ENCODE measurements at regions not wholly inside any gene's neighbourhood (a gene's known extent, or its start where the extent isn't known, plus 50 kb on each side); places are given as distances from the start of the nearest gene placed in this dataset.
"Not testable (repeated sequence)": the region's sequence is repeated elsewhere in the genome, so short reads cannot be mapped to it uniquely, and the experiment has no call there.

DNA sequence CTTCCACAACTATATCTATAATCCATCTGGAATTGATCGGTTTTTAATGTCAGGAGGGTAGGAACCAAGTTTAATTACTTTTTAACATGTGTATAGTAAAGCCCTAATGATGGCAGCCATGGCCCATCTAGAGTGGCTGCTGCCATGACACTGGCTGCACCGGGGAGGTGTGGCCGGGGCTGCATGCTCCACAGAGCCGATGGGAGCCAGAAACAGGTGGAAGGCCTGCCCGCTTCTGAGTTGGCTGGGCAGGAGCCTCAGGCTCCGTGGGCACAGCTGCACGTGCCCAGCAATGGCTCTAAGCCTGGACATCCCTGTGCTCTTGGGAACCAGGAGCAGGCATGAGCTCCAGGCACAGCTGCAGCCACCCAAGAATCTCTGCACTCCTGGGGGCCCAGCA is 73.0 kb downstream of the GBP6 start:
- Histone ChIP-seq H3K27me3 (no peaks in the 10 kb centered on the region), H3K36me3 (no peaks in the 10 kb centered on the region), H3K4me3 (no peak overlapping the region), H3K4me1 (no peaks in the 10 kb centered on the region), H3K27ac (no peak overlapping the region), H3K9me3 (peaks cover 0 to 36% (median 19%) of the 10 kb centered on the region in 12 donors)
- WGBS, 4 donors = 90 to 96% (median 93%) methylated on average over 1 to 7 of the region's 7 CpGs
- intact Hi-C loops (cut with DNase I) = no loop called here
- ATAC-seq = no peak
- no peak for TF ChIP-seq POLR2A (IDR thresholded peaks at IDR 0.05)
- TF ChIP-seq, protein P1, sequence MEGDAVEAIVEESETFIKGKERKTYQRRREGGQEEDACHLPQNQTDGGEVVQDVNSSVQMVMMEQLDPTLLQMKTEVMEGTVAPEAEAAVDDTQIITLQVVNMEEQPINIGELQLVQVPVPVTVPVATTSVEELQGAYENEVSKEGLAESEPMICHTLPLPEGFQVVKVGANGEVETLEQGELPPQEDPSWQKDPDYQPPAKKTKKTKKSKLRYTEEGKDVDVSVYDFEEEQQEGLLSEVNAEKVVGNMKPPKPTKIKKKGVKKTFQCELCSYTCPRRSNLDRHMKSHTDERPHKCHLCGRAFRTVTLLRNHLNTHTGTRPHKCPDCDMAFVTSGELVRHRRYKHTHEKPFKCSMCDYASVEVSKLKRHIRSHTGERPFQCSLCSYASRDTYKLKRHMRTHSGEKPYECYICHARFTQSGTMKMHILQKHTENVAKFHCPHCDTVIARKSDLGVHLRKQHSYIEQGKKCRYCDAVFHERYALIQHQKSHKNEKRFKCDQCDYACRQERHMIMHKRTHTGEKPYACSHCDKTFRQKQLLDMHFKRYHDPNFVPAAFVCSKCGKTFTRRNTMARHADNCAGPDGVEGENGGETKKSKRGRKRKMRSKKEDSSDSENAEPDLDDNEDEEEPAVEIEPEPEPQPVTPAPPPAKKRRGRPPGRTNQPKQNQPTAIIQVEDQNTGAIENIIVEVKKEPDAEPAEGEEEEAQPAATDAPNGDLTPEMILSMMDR (IDR thresholded peaks at IDR 0.05) = no peak
- DNase-seq = no peak

DNA sequence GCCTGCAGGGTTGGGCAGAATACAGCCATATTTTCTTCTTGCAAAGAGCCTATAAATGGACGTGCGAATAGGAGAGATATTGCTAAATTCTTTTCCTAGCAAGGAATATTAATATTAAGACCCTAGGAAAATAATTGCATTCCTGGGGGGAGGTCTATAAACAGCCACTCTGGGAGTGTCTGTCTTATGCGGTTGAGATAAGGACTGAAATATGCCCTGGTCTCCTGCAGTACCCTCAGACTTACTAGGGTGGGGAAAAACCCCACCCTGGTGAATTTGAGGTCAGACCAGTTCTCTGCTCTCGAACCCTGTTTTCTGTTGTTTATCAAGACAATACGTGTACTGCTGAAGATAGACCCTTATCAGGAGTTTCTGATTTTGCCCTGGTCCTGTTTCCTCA is 74.4 kb downstream of the GBP6 start:
- WGBS, 4 donors = 84 to 89% (median 85%) methylated on average over 5 of the region's 5 CpGs
- intact Hi-C loops (cut with DNase I); DNase-seq; H3K4me1 ChIP-seq; ATAC-seq; H3K27me3 ChIP-seq; H3K27ac ChIP-seq; H3K4me3 ChIP-seq; H3K36me3 ChIP-seq: not testable (repeated sequence)
- peaks cover 0 to 37% (median 19%) of the 10 kb centered on the region in 12 donors for H3K9me3 ChIP-seq

DNA sequence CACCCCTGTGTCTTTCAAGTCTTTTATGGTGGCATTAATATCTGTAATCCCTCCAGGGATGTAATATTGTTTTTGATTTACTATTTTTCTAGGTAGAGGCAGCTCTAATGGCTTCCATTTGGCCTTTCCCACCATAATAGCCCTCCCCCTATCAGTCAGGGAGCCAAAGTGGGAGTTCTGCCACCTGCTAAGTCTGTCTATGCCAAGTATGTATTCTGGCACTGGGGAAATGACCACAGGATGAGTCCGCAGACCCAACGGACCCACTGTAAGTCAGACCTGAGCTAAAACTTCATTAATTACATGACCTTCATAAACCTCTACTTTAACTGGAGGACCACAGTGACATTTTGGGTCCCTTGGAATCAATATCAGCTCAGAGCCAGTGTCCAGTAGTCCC is 77.1 kb downstream of the GBP6 start:
- Histone ChIP-seq H3K4me3 (no peak overlapping the region), H3K4me1 (no peaks in the 10 kb centered on the region), H3K27me3 (no peaks in the 10 kb centered on the region), H3K9me3 (peaks cover 0 to 37% (median 19%) of the 10 kb centered on the region in 12 donors), H3K27ac (no peak overlapping the region), H3K36me3 (no peaks in the 10 kb centered on the region)
- intact Hi-C loops (cut with DNase I) = no loop called here
- ATAC-seq (no peak), DNase-seq (no peak)
- TF ChIP-seq, protein P1 (IDR thresholded peaks at IDR 0.05) = no peak
- TF ChIP-seq POLR2A (IDR thresholded peaks at IDR 0.05) = no peak
- 89 to 95% (median 92%) methylated on average over 2 of the region's 2 CpGs for WGBS, 4 donors

DNA sequence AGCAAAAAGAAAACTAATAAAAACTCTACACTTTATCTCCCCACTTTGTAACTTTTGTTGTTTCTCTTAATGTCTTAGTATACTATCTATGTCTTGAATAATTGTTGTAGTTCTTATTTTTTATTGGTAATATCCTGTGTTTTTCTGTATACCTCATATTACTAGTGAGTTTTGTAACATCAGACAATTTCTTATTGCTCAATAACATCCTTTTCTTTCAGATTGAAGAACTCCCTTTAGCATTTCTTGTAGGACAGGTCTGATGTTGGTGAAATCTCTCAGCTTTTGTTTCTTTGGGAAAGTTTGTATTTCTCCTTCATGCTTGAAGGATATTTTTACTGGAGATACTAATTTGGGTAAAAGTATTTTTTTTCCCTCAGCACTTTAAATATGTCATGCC is 79.8 kb upstream of the LRRC8B start:
- intact Hi-C loops (cut with DNase I) = no loop called here
- DNase-seq (no peak), ATAC-seq (no peak)
- no peak for TF ChIP-seq POLR2A (IDR thresholded peaks at IDR 0.05)
- TF ChIP-seq, protein P1 (IDR thresholded peaks at IDR 0.05) = no peak
- Histone ChIP-seq H3K4me1 (no peaks in the 10 kb centered on the region), H3K9me3 (peaks cover 0 to 13% (median 0%) of the 10 kb centered on the region in 12 donors), H3K4me3 (no peak overlapping the region), H3K27me3 (no peaks in the 10 kb centered on the region), H3K36me3 (no peaks in the 10 kb centered on the region), H3K27ac (no peak overlapping the region)

DNA sequence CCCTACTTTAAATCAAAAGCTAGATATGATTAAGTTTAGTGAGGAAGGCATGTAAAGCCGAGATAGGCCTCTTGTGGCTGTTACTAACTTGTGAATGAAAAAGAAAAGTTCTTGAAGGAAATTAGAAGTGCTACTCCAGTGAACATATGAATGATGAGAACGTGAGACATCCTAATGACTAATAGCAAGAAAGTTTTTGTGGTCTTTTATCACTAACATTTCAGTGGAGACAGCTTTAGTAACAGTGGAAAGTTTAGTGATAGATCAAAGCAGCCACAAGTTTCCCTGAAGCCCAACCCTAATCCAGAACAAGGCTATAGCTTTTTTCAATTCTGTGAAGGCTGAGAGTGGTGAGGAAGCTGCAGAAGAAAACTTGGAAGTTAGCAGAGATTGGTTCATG is 73.6 kb upstream of the LRRC8B start:
- TF ChIP-seq, protein P1 (IDR thresholded peaks at IDR 0.05) = no peak
- no peak for TF ChIP-seq POLR2A (IDR thresholded peaks at IDR 0.05)
- no peak for ATAC-seq
- Histone ChIP-seq H3K9me3 (no peaks in the 10 kb centered on the region), H3K27me3 (no peaks in the 10 kb centered on the region), H3K36me3 (no peaks in the 10 kb centered on the region), H3K4me1 (no peaks in the 10 kb centered on the region), H3K27ac (no peak overlapping the region), H3K4me3 (no peak overlapping the region)
- WGBS, 4 donors = 76 to 85% (median 81%) methylated on average over 2 of the region's 2 CpGs
- no peak for DNase-seq
- intact Hi-C loops (cut with DNase I) = loop anchor here in 7 of 10 donors (5.0 to 10.0 kb wide), 7 partner anchors 86 to 476 kb away; partner anchors contain the start of gene GBP6 (in 3 of the 7)

All from heart left ventricle (tissue), 16 donors.